AG08395 (cell line): ENCODE measurements at regions not wholly inside any gene's neighbourhood (a gene's known extent, or its start where the extent isn't known, plus 50 kb on each side); places are given as distances from the start of the nearest gene placed in this dataset.
"Not testable (repeated sequence)": the region's sequence is repeated elsewhere in the genome, so short reads cannot be mapped to it uniquely, and the experiment has no call there.

Experiments
- DNase-seq: peaks from one replicate; pipeline ENCODE4 v3.0.0; 2012; ENCODE audit warnings: mixed read lengths, low spot score

- no peak for DNase-seq
These were observed 109.0 kb upstream of the SP4 start for GRCh38 chr7:21318916-21319270.

GRCh38 chr7:21326241-21326640 is 101.6 kb upstream of the SP4 start:
- no peak for DNase-seq

GRCh38 chr7:21326921-21327320 is 101.0 kb upstream of the SP4 start:
- DNase-seq, result no peak

- no peak for DNase-seq
These were observed 100.2 kb upstream of the SP4 start for GRCh38 chr7:21327422-21328409.

- DNase-seq, result no peak
These were observed 97.3 kb upstream of the SP4 start for GRCh38 chr7:21330462-21331178.

GRCh38 chr7:21334906-21335305 is 93.0 kb upstream of the SP4 start:
- no peak for DNase-seq

GRCh38 chr7:21336743-21337142 is 91.1 kb upstream of the SP4 start:
- DNase-seq, result no peak

- no peak for DNase-seq
These were observed 89.1 kb upstream of the SP4 start for GRCh38 chr7:21338728-21339164.

- DNase-seq, result not testable (repeated sequence)
These were observed 83.0 kb upstream of the SP4 start for GRCh38 chr7:21344900-21345299.

- DNase-seq, result no peak
These were observed 82.5 kb upstream of the SP4 start for GRCh38 chr7:21345361-21345760.

GRCh38 chr7:21346297-21346696 is 81.6 kb upstream of the SP4 start:
- DNase-seq, result no peak

GRCh38 chr7:21352540-21353387 is 75.1 kb upstream of the SP4 start:
- no peak for DNase-seq

- no peak for DNase-seq
These were observed 74.5 kb upstream of the SP4 start for GRCh38 chr7:21353388-21353780.

GRCh38 chr7:21354284-21354683 is 73.6 kb upstream of the SP4 start:
- no peak for DNase-seq

- no peak for DNase-seq
These were observed 72.4 kb upstream of the SP4 start for GRCh38 chr7:21355406-21355874.

GRCh38 chr7:21356616-21357015 is 71.3 kb upstream of the SP4 start:
- no peak for DNase-seq

- no peak for DNase-seq
These were observed 70.5 kb upstream of the SP4 start for GRCh38 chr7:21357151-21358097.

GRCh38 chr7:21358648-21359047 is 69.2 kb upstream of the SP4 start:
- no peak for DNase-seq

GRCh38 chr7:21359163-21359562 is 68.7 kb upstream of the SP4 start:
- no peak for DNase-seq

- DNase-seq, result no peak
These were observed 66.3 kb upstream of the SP4 start for GRCh38 chr7:21361413-21362125.
